Lung (tissue), 11 donors: ENCODE measurements at regions not wholly inside any gene's neighbourhood (a gene's known extent, or its start where the extent isn't known, plus 50 kb on each side); places are given as distances from the start of the nearest gene placed in this dataset.
"Not testable (repeated sequence)": the region's sequence is repeated elsewhere in the genome, so short reads cannot be mapped to it uniquely, and the experiment has no call there.

Experiments
- ATAC-seq: fragments of 200-7000 bp; cut with Tn5 transposase; one replicate; pipeline ENCODE4 v1.9.1; 2020; ENCODE audit warnings: moderate number of reproducible peaks; ENCODE audit not compliant: insufficient read depth, low FRiP score
- DNase-seq, 3 donors: peaks; one replicate each; pipeline ENCODE4 v3.0.0-alpha.2; 2013 to 2017
- H3K27ac ChIP-seq, 2 donors: one replicate each; pipeline ENCODE4 v1.5.1; 2013; ENCODE audit warnings: mild to moderate bottlenecking in 2 of 2, moderate library complexity in 2 of 2, control low read depth in 1 of 2, inconsistent platforms in 1 of 2, low read depth in 1 of 2, low read length in 1 of 2
- H3K27me3 ChIP-seq, 3 donors: one replicate each; pipeline ENCODE4 v1.5.1; 2013; ENCODE audit warnings: low read length in 2 of 3; ENCODE audit not compliant: control insufficient read depth in 3 of 3, insufficient read depth in 3 of 3
- H3K36me3 ChIP-seq, 4 donors: one replicate each; pipeline ENCODE4 v1.5.1; 2013; ENCODE audit warnings: low read length in 4 of 4, mild to moderate bottlenecking in 1 of 4, moderate library complexity in 1 of 4; ENCODE audit not compliant: control insufficient read depth in 4 of 4, insufficient read depth in 4 of 4
- H3K4me1 ChIP-seq, 5 donors: one replicate each; pipeline ENCODE4 v1.5.1; 2013; ENCODE audit warnings: low read length in 5 of 5, mild to moderate bottlenecking in 2 of 5, moderate library complexity in 1 of 5; ENCODE audit not compliant: control insufficient read depth in 5 of 5, insufficient read depth in 5 of 5
- H3K4me3 ChIP-seq: one replicate; pipeline ENCODE4 v1.5.1; 2013; ENCODE audit warnings: mild to moderate bottlenecking, control low read depth, moderate library complexity
- H3K9ac ChIP-seq, 2 donors: one replicate each; pipeline ENCODE4 v1.5.1; 2013; ENCODE audit warnings: low read length in 2 of 2, control low read depth in 1 of 2; ENCODE audit not compliant: insufficient read depth in 1 of 2
- H3K9me3 ChIP-seq, 4 donors: one replicate each; pipeline ENCODE4 v1.5.1; 2013; ENCODE audit warnings: low read length in 3 of 4, mild to moderate bottlenecking in 1 of 4, moderate library complexity in 1 of 4; ENCODE audit not compliant: control insufficient read depth in 4 of 4, insufficient read depth in 3 of 4
- CTCF ChIP-seq: IDR thresholded peaks from 2 replicates; pipeline ENCODE4 v1.5.1; 2012; ENCODE audit warnings: mild to moderate bottlenecking; ENCODE audit errors: control extremely low read depth, extremely low read depth
- WGBS, 2 donors: extraction: QIAGEN DNeasy Blood & Tissue Kit; methylation state at CpG; one replicate each; pipeline ENCODE4 v1.1.7; 2013; 5-methylcytosine and 5-hydroxymethylcytosine counted together
- donor health status: control.
- donor health status: control.
- donor health status: Bipolar disorder and iron deficiency.
- donor health status: healthy.
- donor health status: DM: yes; HTN: yes; CAD: no.

- Histone ChIP-seq H3K4me3 (no peak overlapping the region), H3K4me1 (peaks cover 0 to 6% (median 0%) of the 10 kb centered on the region in 5 donors), H3K27ac (no peak overlapping the region), H3K27me3 (peaks cover 0 to 2% (median 0%) of the 10 kb centered on the region in 3 donors), H3K9me3 (peaks cover 0 to 7% (median 5%) of the 10 kb centered on the region in 4 donors), H3K9ac (no peak overlapping the region), H3K36me3 (no peaks in the 10 kb centered on the region)
- 63 to 79% methylated on average over 7 of the region's 7 CpGs for whole genome bisulfite sequencing, 2 donors
- no peak for TF ChIP-seq CTCF
- ATAC-seq = no peak
- peak in 2 of 3 donors; percentile 20 to 32 for DNase-seq
Measured at GRCh38 chr22:47497666-47498065, 735.2 kb downstream of the TBC1D22A start.

- Histone ChIP-seq H3K36me3 (no peaks in the 10 kb centered on the region), H3K4me3 (no peak overlapping the region), H3K27me3 (peaks cover 0 to 2% (median 0%) of the 10 kb centered on the region in 3 donors), H3K4me1 (peaks cover 0 to 6% (median 0%) of the 10 kb centered on the region in 5 donors), H3K9me3 (peaks cover 0 to 2% (median 0%) of the 10 kb centered on the region in 4 donors), H3K27ac (no peak overlapping the region), H3K9ac (no peak overlapping the region)
- ATAC-seq (no peak), DNase-seq (no peak)
- WGBS, 2 donors = 16 to 36% methylated on average over 1 of the region's 1 CpG
- TF ChIP-seq CTCF = no peak
Measured at GRCh38 chr22:47495110-47495509, 732.7 kb downstream of the TBC1D22A start.

GRCh38 chr22:47488131-47488530 lies 725.7 kb downstream of the TBC1D22A start:
- not testable (repeated sequence) for H3K27me3 ChIP-seq, H3K4me1 ChIP-seq, H3K4me3 ChIP-seq, ATAC-seq, H3K9ac ChIP-seq, H3K9me3 ChIP-seq, DNase-seq, H3K27ac ChIP-seq, H3K36me3 ChIP-seq
- WGBS, 2 donors = 90 to 92% methylated on average over 9 to 15 of the region's 24 CpGs

- Histone ChIP-seq H3K9me3 (no peaks in the 10 kb centered on the region), H3K27ac (no peak overlapping the region), H3K4me3 (no peak overlapping the region), H3K4me1 (no peaks in the 10 kb centered on the region), H3K9ac (no peak overlapping the region), H3K36me3 (no peaks in the 10 kb centered on the region), H3K27me3 (no peaks in the 10 kb centered on the region)
- DNase-seq (peak in 1 of 3 donors; percentile 13), ATAC-seq (no peak)
- no peak for TF ChIP-seq CTCF
- WGBS, 2 donors = 67 to 83% methylated on average over 15 of the region's 15 CpGs
Measured at GRCh38 chr22:47486569-47487312, 724.3 kb downstream of the TBC1D22A start.
